Kidney (tissue), 13 donors: ENCODE measurements at regions not wholly inside any gene's neighbourhood (a gene's known extent, or its start where the extent isn't known, plus 50 kb on each side); places are given as distances from the start of the nearest gene placed in this dataset.

Experiments used
- DNase-seq, 5 donors: peaks; one replicate each; pipeline ENCODE4 v3.0.0-alpha.2; 2013 to 2020
- FAIRE-seq: peaks from 2 replicates; lab custom pipeline; 2012; peaks lifted over from hg19 to GRCh38; lab: Jason Lieb, UNC
- H3K27ac ChIP-seq, 2 donors: one replicate each; pipeline ENCODE4 v1.7.0; 2013; ENCODE audit warnings: low read depth in 2 of 2, low read length in 2 of 2, inconsistent platforms in 1 of 2
- H3K27me3 ChIP-seq: one replicate; pipeline ENCODE4 v1.7.1; 2013; ENCODE audit warnings: low read length, inconsistent platforms; ENCODE audit not compliant: control insufficient read depth, insufficient read depth
- H3K36me3 ChIP-seq, 3 donors: one replicate each; pipeline versions ENCODE4 v1.7.0 to v1.7.1; 2013; ENCODE audit warnings: low read length in 3 of 3, control low read depth in 1 of 3, inconsistent platforms in 1 of 3; ENCODE audit not compliant: insufficient read depth in 3 of 3, control insufficient read depth in 2 of 3
- H3K4me1 ChIP-seq, 3 donors: one replicate each; pipeline versions ENCODE4 v1.7.0 to v1.7.1; 2013; ENCODE audit warnings: low read length in 3 of 3, inconsistent platforms in 1 of 3, low read depth in 1 of 3; ENCODE audit not compliant: control insufficient read depth in 2 of 3, insufficient read depth in 2 of 3
- H3K4me3 ChIP-seq, 3 donors: one replicate each; pipeline versions ENCODE4 v1.7.0 to v1.8.1; 2013; ENCODE audit warnings: low read length in 3 of 3, control low read depth in 1 of 3, inconsistent platforms in 1 of 3
- H3K9ac ChIP-seq, 3 donors: one replicate each; pipeline versions ENCODE4 v1.7.0 to v1.7.1; 2013; ENCODE audit warnings: low read length in 3 of 3, control low read depth in 1 of 3, inconsistent platforms in 1 of 3
- H3K9me3 ChIP-seq, 3 donors: one replicate each; pipeline versions ENCODE4 v1.7.0 to v1.7.1; 2013; ENCODE audit warnings: low read length in 3 of 3, control low read depth in 1 of 3, inconsistent platforms in 1 of 3; ENCODE audit not compliant: control insufficient read depth in 2 of 3, insufficient read depth in 1 of 3
- intact Hi-C: fragments of 100-400 bp; cut with DNase I; formaldehyde crosslinking; loops from one replicate; pipeline ENCODE4 v1.11.1; 2022
- TF ChIP-seq, protein P1 (sequence below): IDR thresholded peaks from 3 replicates; pipeline ENCODE4 v1.5.1; 2012; ENCODE audit warnings: mild to moderate bottlenecking, moderate library complexity, borderline replicate concordance; ENCODE audit not compliant: insufficient read depth; ENCODE audit errors: extremely low read depth
- donor health status: control.
- donor health status: control.
- donor health status: control.
- donor health status: control.
- donor health status: control.
- donor health status: DM: yes; HTN: yes; CAD: no.
- donor health status: Normal renal cell carcinoma (clear cell type).

DNA sequence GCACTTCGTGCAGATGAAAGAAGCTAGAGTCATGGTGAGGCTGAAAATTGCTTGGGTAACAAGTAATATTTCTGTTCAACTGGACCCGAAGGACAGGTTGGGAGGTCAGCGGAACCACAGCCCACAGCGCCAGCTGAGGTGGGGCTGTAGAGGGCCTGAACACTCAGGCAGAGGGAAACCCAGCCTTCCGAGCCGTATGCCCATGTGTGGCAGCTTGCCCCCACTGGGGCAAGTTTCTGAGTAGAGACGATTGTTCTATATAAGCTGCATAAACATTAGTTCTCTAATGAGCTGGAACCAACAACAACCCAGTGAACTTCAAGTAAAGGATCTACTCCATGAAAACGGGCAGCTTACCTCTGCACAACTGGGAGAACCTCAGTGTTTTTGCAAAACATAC lies 58.4 kb upstream of the TNS3 start:
- TF ChIP-seq, protein P1, sequence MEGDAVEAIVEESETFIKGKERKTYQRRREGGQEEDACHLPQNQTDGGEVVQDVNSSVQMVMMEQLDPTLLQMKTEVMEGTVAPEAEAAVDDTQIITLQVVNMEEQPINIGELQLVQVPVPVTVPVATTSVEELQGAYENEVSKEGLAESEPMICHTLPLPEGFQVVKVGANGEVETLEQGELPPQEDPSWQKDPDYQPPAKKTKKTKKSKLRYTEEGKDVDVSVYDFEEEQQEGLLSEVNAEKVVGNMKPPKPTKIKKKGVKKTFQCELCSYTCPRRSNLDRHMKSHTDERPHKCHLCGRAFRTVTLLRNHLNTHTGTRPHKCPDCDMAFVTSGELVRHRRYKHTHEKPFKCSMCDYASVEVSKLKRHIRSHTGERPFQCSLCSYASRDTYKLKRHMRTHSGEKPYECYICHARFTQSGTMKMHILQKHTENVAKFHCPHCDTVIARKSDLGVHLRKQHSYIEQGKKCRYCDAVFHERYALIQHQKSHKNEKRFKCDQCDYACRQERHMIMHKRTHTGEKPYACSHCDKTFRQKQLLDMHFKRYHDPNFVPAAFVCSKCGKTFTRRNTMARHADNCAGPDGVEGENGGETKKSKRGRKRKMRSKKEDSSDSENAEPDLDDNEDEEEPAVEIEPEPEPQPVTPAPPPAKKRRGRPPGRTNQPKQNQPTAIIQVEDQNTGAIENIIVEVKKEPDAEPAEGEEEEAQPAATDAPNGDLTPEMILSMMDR, result no peak
- Histone ChIP-seq H3K27me3 (no peaks in the 10 kb centered on the region), H3K9ac (no peak overlapping the region), H3K9me3 (peaks cover 0 to 3% (median 0%) of the 10 kb centered on the region in 3 donors), H3K27ac (no peak overlapping the region), H3K4me3 (no peak overlapping the region), H3K4me1 (peaks cover 3 to 13% (median 12%) of the 10 kb centered on the region in 3 donors), H3K36me3 (no peaks in the 10 kb centered on the region)
- intact Hi-C loops, result no loop called here
- FAIRE-seq (no peak), DNase-seq (peak in 2 of 5 donors; percentile 58 to 66)

- intact Hi-C loops, result no loop called here
- no peak for FAIRE-seq
- H3K36me3 ChIP-seq, result no peaks in the 10 kb centered on the region
- H3K4me3 ChIP-seq, result no peak overlapping the region
- no peak overlapping the region for H3K27ac ChIP-seq
- TF ChIP-seq, protein P1, result no peak
- no peak overlapping the region for H3K9ac ChIP-seq
- H3K4me1 ChIP-seq, result peaks cover 3 to 17% (median 16%) of the 10 kb centered on the region in 3 donors
- no peak for DNase-seq
- no peaks in the 10 kb centered on the region for H3K27me3 ChIP-seq
- H3K9me3 ChIP-seq, result peaks cover 0 to 3% (median 0%) of the 10 kb centered on the region in 3 donors
Measured at GRCh38 chr7:47639495-47640110, 57.7 kb upstream of the TNS3 start.

DNA sequence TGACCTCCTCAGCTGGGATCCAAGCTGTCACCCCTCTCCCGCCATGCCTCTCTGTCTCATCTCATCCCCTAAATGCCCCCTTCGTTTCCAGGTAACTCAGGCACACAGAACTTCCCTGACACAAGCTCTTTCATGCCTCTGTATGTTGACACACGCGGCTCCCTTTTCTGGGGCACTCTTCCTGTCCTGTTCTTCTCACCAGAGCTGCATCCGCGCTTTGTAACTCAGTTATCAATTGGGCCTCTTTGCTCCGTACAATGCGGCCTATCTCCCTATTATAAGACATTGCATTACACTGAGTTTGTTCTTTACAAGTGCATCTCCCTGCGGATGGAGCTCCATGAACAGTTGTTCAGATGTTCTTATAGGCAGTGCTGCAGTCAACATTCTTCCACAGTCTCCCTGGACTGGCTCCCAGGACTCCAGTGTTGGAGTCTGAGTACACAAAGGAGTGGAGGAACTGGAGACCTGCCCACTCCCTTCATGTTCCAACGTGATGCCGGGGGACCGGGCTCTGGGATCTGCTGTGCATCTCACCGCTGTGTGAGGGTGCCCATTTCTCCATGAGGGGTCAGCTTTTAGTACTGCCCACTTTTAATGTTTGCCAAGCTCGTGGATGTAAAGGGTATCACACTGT lies 56.9 kb upstream of the TNS3 start:
- no peak overlapping the region for H3K4me3 ChIP-seq
- no peak overlapping the region for H3K9ac ChIP-seq
- H3K9me3 ChIP-seq, result peaks cover 0 to 3% (median 0%) of the 10 kb centered on the region in 3 donors
- no peak for FAIRE-seq
- no peaks in the 10 kb centered on the region for H3K27me3 ChIP-seq
- H3K36me3 ChIP-seq, result no peaks in the 10 kb centered on the region
- intact Hi-C loops, result no loop called here
- peaks cover 3 to 17% (median 16%) of the 10 kb centered on the region in 3 donors for H3K4me1 ChIP-seq
- peak in 1 of 5 donors; percentile 66 for DNase-seq
- H3K27ac ChIP-seq, result no peak overlapping the region
- TF ChIP-seq, protein P1, result no peak
